ENCODE measurements at regions not wholly inside any gene's neighbourhood (a gene's known extent, or its start where the extent isn't known, plus 50 kb on each side); places are given as distances from the start of the nearest gene placed in this dataset.

GRCh38 chr12:75684678-75685616, 173.5 kb upstream of the KRR1 start (continued):
- TF ChIP-seq STAT5B (CRISPR knock-in tag; IDR thresholded peaks at IDR 0.05) (no peak), SMARCC2 (IDR thresholded peaks at IDR 0.05; ENCODE audit: low read depth) (0 out of 2 replicates have a peak, but pooled peaks have one; percentile 46), KDM5B (IDR thresholded peaks at IDR 0.05; ENCODE audit: insufficient replicate concordance, low read depth, low read length) (no peak), ZBTB7A (IDR thresholded peaks at IDR 0.05; ENCODE audit: borderline replicate concordance, control insufficient read depth, low read depth, low read length) (no peak), ZNF785 (CRISPR knock-in tag; IDR thresholded peaks at IDR 0.05) (no peak), KAT2B (IDR thresholded peaks at IDR 0.05; ENCODE audit: low read depth, low read length) (no peak), KLF6 (CRISPR knock-in tag; IDR thresholded peaks at IDR 0.05; ENCODE audit: borderline replicate concordance) (no peak)
- TF ChIP-seq, protein P1, sequence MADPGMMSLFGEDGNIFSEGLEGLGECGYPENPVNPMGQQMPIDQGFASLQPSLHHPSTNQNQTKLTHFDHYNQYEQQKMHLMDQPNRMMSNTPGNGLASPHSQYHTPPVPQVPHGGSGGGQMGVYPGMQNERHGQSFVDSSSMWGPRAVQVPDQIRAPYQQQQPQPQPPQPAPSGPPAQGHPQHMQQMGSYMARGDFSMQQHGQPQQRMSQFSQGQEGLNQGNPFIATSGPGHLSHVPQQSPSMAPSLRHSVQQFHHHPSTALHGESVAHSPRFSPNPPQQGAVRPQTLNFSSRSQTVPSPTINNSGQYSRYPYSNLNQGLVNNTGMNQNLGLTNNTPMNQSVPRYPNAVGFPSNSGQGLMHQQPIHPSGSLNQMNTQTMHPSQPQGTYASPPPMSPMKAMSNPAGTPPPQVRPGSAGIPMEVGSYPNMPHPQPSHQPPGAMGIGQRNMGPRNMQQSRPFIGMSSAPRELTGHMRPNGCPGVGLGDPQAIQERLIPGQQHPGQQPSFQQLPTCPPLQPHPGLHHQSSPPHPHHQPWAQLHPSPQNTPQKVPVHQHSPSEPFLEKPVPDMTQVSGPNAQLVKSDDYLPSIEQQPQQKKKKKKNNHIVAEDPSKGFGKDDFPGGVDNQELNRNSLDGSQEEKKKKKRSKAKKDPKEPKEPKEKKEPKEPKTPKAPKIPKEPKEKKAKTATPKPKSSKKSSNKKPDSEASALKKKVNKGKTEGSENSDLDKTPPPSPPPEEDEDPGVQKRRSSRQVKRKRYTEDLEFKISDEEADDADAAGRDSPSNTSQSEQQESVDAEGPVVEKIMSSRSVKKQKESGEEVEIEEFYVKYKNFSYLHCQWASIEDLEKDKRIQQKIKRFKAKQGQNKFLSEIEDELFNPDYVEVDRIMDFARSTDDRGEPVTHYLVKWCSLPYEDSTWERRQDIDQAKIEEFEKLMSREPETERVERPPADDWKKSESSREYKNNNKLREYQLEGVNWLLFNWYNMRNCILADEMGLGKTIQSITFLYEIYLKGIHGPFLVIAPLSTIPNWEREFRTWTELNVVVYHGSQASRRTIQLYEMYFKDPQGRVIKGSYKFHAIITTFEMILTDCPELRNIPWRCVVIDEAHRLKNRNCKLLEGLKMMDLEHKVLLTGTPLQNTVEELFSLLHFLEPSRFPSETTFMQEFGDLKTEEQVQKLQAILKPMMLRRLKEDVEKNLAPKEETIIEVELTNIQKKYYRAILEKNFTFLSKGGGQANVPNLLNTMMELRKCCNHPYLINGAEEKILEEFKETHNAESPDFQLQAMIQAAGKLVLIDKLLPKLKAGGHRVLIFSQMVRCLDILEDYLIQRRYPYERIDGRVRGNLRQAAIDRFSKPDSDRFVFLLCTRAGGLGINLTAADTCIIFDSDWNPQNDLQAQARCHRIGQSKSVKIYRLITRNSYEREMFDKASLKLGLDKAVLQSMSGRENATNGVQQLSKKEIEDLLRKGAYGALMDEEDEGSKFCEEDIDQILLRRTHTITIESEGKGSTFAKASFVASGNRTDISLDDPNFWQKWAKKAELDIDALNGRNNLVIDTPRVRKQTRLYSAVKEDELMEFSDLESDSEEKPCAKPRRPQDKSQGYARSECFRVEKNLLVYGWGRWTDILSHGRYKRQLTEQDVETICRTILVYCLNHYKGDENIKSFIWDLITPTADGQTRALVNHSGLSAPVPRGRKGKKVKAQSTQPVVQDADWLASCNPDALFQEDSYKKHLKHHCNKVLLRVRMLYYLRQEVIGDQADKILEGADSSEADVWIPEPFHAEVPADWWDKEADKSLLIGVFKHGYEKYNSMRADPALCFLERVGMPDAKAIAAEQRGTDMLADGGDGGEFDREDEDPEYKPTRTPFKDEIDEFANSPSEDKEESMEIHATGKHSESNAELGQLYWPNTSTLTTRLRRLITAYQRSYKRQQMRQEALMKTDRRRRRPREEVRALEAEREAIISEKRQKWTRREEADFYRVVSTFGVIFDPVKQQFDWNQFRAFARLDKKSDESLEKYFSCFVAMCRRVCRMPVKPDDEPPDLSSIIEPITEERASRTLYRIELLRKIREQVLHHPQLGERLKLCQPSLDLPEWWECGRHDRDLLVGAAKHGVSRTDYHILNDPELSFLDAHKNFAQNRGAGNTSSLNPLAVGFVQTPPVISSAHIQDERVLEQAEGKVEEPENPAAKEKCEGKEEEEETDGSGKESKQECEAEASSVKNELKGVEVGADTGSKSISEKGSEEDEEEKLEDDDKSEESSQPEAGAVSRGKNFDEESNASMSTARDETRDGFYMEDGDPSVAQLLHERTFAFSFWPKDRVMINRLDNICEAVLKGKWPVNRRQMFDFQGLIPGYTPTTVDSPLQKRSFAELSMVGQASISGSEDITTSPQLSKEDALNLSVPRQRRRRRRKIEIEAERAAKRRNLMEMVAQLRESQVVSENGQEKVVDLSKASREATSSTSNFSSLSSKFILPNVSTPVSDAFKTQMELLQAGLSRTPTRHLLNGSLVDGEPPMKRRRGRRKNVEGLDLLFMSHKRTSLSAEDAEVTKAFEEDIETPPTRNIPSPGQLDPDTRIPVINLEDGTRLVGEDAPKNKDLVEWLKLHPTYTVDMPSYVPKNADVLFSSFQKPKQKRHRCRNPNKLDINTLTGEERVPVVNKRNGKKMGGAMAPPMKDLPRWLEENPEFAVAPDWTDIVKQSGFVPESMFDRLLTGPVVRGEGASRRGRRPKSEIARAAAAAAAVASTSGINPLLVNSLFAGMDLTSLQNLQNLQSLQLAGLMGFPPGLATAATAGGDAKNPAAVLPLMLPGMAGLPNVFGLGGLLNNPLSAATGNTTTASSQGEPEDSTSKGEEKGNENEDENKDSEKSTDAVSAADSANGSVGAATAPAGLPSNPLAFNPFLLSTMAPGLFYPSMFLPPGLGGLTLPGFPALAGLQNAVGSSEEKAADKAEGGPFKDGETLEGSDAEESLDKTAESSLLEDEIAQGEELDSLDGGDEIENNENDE (IDR thresholded peaks at IDR 0.05; ENCODE audit: low read depth, low read length) = no peak
- TF ChIP-seq, protein P2, sequence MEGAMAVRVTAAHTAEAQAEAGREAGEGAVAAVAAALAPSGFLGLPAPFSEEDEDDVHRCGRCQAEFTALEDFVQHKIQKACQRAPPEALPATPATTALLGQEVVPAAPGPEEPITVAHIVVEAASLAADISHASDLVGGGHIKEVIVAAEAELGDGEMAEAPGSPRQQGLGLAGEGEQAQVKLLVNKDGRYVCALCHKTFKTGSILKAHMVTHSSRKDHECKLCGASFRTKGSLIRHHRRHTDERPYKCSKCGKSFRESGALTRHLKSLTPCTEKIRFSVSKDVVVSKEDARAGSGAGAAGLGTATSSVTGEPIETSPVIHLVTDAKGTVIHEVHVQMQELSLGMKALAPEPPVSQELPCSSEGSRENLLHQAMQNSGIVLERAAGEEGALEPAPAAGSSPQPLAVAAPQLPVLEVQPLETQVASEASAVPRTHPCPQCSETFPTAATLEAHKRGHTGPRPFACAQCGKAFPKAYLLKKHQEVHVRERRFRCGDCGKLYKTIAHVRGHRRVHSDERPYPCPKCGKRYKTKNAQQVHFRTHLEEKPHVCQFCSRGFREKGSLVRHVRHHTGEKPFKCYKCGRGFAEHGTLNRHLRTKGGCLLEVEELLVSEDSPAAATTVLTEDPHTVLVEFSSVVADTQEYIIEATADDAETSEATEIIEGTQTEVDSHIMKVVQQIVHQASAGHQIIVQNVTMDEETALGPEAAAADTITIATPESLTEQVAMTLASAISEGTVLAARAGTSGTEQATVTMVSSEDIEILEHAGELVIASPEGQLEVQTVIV (CRISPR knock-in tag; IDR thresholded peaks at IDR 0.05; ENCODE audit: borderline replicate concordance) = no peak
- TF ChIP-seq, protein P3, sequence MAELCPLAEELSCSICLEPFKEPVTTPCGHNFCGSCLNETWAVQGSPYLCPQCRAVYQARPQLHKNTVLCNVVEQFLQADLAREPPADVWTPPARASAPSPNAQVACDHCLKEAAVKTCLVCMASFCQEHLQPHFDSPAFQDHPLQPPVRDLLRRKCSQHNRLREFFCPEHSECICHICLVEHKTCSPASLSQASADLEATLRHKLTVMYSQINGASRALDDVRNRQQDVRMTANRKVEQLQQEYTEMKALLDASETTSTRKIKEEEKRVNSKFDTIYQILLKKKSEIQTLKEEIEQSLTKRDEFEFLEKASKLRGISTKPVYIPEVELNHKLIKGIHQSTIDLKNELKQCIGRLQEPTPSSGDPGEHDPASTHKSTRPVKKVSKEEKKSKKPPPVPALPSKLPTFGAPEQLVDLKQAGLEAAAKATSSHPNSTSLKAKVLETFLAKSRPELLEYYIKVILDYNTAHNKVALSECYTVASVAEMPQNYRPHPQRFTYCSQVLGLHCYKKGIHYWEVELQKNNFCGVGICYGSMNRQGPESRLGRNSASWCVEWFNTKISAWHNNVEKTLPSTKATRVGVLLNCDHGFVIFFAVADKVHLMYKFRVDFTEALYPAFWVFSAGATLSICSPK (IDR thresholded peaks at IDR 0.05; ENCODE audit: borderline replicate concordance) = no peak
